ENCODE measurements at regions not wholly inside any gene's neighbourhood (a gene's known extent, or its start where the extent isn't known, plus 50 kb on each side); places are given as distances from the start of the nearest gene placed in this dataset.

DNA sequence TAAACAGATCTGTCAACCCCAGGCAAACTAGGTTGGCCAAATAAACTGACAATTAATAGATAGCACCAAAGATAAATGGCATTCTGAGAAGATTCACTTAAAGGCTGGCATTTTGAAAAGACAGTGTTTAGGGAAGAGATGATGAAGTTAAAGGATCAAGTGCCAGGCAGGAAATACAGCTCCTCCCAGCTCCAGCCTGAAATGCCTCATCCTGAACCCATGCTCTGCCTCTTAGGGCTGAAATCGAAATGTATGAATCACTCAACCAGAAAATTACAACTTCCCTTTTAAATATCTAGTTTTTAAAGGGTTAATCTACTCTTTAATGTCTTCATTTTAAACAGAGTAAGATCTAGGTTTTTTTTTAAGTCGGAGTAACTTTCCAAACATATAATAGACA lies 171.2 kb upstream of the UBL3 start:
- TF ChIP-seq, protein P1, sequence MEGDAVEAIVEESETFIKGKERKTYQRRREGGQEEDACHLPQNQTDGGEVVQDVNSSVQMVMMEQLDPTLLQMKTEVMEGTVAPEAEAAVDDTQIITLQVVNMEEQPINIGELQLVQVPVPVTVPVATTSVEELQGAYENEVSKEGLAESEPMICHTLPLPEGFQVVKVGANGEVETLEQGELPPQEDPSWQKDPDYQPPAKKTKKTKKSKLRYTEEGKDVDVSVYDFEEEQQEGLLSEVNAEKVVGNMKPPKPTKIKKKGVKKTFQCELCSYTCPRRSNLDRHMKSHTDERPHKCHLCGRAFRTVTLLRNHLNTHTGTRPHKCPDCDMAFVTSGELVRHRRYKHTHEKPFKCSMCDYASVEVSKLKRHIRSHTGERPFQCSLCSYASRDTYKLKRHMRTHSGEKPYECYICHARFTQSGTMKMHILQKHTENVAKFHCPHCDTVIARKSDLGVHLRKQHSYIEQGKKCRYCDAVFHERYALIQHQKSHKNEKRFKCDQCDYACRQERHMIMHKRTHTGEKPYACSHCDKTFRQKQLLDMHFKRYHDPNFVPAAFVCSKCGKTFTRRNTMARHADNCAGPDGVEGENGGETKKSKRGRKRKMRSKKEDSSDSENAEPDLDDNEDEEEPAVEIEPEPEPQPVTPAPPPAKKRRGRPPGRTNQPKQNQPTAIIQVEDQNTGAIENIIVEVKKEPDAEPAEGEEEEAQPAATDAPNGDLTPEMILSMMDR (IDR thresholded peaks at IDR 0.05): no peak
- no peak for TF ChIP-seq SMC3 (IDR thresholded peaks at IDR 0.05; ENCODE audit: low read depth, low read length)
- TF ChIP-seq FOSL2 (IDR thresholded peaks at IDR 0.05; ENCODE audit: borderline replicate concordance, low read depth): no peak
- TF ChIP-seq, protein P2, sequence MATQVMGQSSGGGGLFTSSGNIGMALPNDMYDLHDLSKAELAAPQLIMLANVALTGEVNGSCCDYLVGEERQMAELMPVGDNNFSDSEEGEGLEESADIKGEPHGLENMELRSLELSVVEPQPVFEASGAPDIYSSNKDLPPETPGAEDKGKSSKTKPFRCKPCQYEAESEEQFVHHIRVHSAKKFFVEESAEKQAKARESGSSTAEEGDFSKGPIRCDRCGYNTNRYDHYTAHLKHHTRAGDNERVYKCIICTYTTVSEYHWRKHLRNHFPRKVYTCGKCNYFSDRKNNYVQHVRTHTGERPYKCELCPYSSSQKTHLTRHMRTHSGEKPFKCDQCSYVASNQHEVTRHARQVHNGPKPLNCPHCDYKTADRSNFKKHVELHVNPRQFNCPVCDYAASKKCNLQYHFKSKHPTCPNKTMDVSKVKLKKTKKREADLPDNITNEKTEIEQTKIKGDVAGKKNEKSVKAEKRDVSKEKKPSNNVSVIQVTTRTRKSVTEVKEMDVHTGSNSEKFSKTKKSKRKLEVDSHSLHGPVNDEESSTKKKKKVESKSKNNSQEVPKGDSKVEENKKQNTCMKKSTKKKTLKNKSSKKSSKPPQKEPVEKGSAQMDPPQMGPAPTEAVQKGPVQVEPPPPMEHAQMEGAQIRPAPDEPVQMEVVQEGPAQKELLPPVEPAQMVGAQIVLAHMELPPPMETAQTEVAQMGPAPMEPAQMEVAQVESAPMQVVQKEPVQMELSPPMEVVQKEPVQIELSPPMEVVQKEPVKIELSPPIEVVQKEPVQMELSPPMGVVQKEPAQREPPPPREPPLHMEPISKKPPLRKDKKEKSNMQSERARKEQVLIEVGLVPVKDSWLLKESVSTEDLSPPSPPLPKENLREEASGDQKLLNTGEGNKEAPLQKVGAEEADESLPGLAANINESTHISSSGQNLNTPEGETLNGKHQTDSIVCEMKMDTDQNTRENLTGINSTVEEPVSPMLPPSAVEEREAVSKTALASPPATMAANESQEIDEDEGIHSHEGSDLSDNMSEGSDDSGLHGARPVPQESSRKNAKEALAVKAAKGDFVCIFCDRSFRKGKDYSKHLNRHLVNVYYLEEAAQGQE (IDR thresholded peaks at IDR 0.05; ENCODE audit: low read depth, low read length): no peak
- TF ChIP-seq EZH2phosphoT487 (IDR thresholded peaks at IDR 0.05; ENCODE audit: borderline replicate concordance, low read depth): no peak
- TF ChIP-seq, protein P3, sequence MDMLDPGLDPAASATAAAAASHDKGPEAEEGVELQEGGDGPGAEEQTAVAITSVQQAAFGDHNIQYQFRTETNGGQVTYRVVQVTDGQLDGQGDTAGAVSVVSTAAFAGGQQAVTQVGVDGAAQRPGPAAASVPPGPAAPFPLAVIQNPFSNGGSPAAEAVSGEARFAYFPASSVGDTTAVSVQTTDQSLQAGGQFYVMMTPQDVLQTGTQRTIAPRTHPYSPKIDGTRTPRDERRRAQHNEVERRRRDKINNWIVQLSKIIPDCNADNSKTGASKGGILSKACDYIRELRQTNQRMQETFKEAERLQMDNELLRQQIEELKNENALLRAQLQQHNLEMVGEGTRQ (IDR thresholded peaks at IDR 0.05; ENCODE audit: borderline replicate concordance, low read depth, low read length): no peak
- no peak for TF ChIP-seq NRF1 (IDR thresholded peaks at IDR 0.05; ENCODE audit: low read depth, low read length)
- TF ChIP-seq, protein P4, sequence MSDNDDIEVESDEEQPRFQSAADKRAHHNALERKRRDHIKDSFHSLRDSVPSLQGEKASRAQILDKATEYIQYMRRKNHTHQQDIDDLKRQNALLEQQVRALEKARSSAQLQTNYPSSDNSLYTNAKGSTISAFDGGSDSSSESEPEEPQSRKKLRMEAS (IDR thresholded peaks at IDR 0.05; ENCODE audit: low read depth): no peak
- no peak for TF ChIP-seq TEAD4 (IDR thresholded peaks at IDR 0.05; ENCODE audit: borderline replicate concordance, insufficient read depth)
- TF ChIP-seq NFIC (IDR thresholded peaks at IDR 0.05; ENCODE audit: borderline replicate concordance): no peak
- TF ChIP-seq POLR2AphosphoS5 (IDR thresholded peaks at IDR 0.05; ENCODE audit: low read depth, low read length): no peak

All from SK-N-SH (cell line).